HG02884 (cell line): ENCODE measurements at regions not wholly inside any gene's neighbourhood (a gene's known extent, or its start where the extent isn't known, plus 50 kb on each side); places are given as distances from the start of the nearest gene placed in this dataset.
"Not testable (repeated sequence)": the region's sequence is repeated elsewhere in the genome, so short reads cannot be mapped to it uniquely, and the experiment has no call there.

Experiments
- ATAC-seq: cut with Tn5 transposase; IDR thresholded peaks from one replicate; pipeline ENCODE4 v1.9.1; 2021; ENCODE audit warnings: mild to moderate bottlenecking, moderate library complexity; ENCODE audit not compliant: unreplicated experiment

DNA sequence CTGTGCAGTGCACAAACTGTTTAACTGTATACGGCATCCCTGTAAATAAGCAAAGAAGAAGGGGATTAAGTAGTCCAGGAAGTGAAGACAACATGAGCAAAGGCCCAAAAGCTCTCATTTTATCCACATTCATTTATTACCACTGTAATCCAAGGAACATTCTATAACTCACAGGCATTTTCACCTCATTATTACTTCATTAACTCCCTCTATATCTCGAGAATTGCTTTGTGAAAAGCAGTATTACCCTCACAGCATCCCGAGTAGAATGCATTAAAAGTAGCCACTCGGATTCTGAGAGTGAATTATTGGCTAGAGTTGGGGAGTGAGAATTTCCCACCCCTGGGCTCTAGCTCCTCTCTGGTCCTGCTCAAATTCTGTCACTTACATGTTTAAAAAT lies 51.0 kb upstream of the CHCHD3 start:
- ATAC-seq = no peak

DNA sequence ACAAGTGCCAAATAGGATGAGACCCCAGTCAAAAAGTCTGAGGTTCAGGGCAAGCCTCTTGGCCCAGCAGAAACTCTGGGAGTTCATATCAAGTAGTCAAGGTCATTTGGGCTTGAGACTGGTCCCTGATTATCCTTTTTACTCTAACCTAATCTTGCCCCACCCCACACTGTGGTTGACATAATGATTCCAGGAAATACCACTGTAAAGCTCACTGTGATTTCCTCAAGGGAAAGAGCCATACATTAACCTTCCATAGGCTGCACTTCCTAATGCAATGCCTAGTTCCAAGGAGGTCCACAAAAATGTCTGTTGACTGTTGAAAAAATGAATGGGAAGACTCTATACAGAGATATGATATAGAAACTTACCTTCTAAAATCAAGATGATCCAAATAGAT lies 52.9 kb upstream of the CHCHD3 start:
- no peak for ATAC-seq

- ATAC-seq = no peak
Measured at GRCh38 chr7:133135451-133135850, 53.6 kb upstream of the CHCHD3 start.

DNA sequence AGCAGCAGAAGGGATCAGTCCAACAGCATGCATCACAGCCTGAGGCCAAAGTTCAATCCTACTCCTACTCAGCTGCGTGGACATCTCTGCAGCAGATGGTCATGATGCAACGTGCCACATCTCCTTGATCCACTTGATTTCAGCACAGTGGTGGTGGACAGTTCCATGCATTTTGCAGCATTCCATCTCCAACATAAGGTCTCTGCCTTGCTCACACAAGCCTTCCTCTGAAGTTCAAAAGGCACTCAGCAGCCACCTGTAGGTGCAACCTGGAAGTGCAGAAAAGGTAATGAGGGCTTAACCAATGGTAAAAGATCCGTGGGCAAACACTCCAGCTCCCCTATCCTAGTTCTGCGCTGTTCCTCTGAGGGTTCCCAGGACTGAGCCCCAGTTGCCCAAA lies 57.5 kb upstream of the CHCHD3 start:
- ATAC-seq = no peak

DNA sequence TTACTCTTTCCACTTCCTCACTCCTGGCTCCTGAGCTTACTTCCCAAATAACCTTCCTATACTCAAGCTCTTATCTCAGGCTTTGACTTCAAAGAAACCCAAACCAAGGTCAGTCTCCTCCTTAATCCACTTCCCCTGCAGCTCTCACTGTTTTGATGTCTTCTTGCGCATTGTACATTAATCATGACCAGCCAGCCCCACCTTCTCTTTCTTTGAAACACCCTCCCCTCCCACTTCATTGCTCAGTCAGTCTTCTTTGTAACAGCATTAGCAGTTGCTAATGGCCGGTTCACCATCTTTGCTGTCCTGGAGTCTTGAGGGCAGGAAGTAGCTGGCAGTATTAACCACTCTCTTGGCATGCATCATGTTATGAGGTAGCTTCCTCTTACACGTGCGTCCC lies 57.9 kb upstream of the CHCHD3 start:
- no peak for ATAC-seq

- no peak for ATAC-seq
Measured at GRCh38 chr7:133140994-133141595, 59.2 kb upstream of the CHCHD3 start.

GRCh38 chr7:133150760-133151159 lies 68.9 kb upstream of the CHCHD3 start:
- no peak for ATAC-seq

GRCh38 chr7:133152875-133153274 lies 71.0 kb upstream of the CHCHD3 start:
- no peak for ATAC-seq

DNA sequence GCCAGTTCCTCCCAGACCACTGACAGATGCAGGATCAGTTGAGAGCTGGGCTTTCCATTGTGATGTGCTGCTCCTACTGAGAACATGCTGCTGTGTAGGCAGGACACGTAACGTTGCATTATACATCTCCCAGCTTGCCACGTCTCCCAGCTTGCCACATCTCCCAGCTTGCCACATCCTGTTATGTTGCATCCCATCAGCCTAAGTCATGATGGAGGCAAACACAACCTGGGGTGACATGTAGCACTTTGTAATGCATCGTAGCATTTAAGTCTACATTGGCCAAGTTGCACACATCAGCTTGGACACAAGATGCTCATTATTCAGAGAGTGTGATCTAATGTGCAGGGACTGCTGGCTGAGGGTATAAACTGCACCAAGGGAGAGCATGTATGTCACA lies 73.3 kb upstream of the CHCHD3 start:
- ATAC-seq = no peak

DNA sequence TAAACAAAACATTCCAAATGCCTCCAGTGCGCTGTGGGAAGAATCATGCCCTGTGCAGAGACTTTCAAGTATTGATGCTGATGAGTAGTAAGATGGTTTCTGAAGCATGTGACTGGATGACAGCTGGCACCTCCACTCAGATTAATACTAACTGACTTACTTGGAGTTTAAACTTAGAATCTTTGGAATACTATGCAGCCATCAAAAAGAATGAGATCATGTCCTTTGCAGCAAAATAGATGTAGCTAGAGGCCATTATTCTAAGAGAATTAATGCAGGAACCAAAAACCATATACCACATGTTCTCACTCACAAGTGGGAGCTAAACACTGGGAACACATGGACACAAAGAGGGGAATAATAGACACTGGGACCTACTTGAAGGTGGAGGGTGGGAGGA lies 73.8 kb upstream of the CHCHD3 start:
- ATAC-seq = no peak

DNA sequence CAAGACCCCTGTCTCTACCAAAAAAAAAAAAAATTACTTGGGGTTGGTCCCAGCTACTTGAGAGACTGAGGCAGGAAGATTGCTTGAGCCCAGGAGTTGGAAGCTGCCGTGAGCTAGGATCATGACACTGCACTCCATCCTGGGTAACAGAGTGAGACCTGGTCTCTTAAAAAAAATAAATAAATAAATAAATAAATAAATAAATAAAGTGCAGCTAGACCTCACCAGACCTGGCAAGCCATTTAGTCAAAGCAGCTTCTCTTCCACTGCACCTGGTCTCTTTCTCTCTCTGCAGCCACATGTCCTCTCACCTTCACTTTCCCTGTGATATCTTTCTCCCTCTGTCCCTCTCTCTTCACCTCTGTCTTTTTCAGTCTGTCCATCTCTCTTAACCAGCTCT lies 75.2 kb upstream of the CHCHD3 start:
- no peak for ATAC-seq

GRCh38 chr7:133164498-133164897 lies 82.6 kb upstream of the CHCHD3 start:
- no peak for ATAC-seq

- ATAC-seq = peak; percentile 57
Measured at GRCh38 chr7:133165001-133165400, 83.1 kb upstream of the CHCHD3 start.

- ATAC-seq = no peak
Measured at GRCh38 chr7:133165529-133165928, 83.6 kb upstream of the CHCHD3 start.

- no peak for ATAC-seq
Measured at GRCh38 chr7:133167300-133167699, 85.4 kb upstream of the CHCHD3 start.

DNA sequence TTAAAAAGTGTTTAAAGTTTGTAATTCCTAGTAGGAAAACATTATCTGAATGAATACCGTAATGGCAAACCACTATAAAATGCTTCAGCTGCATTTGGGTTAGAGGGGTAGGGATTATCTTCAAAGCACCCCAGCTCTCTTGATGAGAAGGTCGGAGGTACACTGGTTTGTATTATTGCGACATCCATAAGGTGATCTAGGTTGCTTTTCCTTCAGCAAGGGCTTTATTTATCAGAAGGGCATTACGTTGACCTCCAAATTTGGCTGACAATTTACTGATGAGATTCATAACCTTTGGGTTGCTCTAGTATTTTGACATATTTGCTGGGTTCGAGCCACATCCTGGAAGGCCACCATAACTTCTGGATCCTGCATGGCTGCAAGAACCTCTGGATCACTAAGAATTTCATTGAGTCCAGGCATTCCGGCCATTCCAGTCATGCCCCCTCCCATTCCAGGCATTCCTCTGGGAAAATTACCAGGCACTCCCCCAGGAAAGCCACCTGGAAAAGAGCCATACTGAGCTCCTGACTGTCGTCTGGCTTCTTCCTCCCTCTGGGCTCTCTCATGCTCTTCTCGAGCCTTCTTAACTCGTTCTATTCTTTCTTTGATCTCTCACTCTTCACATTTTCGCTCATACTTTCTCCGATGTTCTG lies 83.6 kb upstream of the EXOC4 start:
- not testable (repeated sequence) for ATAC-seq

- ATAC-seq = not testable (repeated sequence)
Measured at GRCh38 chr7:133177476-133177875, 75.4 kb upstream of the EXOC4 start.

DNA sequence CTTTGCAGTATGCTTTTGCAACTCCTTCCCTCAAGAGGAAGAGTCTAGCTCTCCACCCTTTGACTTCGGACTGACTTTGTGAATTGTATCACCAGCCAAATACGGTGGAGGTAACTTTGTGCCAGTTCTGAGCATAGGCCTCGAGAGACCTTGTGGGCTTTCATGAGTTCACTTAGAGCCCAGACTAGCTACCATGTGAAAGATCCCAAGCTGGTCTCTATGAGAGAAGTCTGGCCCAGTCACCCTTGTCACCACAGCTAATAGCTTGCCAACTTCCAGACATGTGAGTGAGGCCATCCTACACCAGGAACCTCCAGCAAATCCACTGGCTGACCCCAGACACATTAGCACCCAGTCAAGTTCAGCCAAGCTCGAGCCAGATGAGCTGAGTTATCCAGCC lies 72.2 kb upstream of the EXOC4 start:
- no peak for ATAC-seq

DNA sequence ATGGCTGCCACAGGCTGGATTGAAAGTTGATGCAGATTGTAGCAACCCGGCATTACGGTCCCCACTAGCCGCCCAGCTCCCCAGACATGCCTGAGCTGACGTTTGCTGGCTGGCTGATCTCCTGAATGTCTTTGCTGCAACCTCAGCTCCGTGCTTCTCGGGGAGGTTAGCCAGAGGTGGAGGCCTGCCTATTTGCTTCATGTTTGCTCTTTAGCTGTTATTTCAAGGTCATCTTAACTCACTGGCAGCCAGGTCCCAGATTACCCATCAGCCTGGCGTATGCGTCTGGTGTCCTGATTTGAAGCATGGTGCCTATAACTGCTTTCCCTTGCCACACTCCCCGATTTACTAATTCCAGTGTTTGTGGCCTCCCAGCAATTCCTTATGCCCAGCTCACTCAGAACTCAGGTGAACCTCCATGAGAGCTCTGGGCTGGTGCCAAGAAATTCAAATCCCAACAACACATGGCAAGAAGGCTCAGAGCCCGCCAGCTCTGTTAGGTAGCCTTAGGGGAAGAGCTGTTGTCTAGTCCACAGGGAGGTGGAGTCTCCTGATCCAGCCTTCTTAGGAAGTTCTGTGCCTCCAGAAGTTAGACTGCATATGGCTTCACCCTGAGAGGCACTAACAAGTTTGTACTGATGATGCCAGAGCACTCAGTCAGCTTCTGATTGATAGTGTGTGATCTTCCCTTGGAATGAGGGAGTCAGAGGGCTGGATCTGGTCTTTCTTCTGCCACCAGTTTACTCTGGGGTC lies 69.7 kb upstream of the EXOC4 start:
- no peak for ATAC-seq

DNA sequence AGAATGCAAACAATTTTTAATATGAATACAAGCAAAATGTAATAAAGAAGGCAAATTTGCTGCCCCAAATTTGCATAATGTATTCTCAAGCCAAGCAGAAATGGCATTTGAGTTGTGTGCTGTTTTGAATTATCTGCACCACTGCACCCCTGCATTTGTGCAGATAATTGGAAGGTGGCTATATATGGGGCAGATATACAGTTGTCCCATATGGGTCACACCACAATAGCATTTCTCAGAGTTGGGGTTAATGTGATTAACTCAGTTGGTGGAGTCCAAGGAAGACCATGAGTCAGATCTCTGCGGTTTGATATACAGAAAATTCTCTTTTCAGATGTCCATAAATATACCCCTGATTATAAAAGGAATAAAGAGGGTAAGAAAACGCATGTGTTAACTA lies 68.9 kb upstream of the EXOC4 start:
- no peak for ATAC-seq

DNA sequence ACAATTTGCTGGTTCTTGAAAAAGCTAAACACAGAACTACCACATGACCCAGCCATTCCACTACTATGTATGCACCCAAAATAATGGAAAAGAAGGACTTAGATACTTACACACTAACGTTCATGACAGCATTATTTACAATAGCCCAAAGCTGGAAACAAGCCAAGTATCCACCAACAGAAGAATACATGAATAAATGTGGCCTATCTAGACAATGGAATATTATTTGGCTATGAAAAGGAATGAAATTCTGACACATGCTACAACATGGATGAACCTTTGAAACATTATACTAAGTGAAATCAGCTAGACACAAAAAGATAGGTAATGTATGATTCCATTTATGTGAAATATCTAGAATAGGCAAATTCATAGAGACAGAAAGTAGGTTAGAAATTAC lies 67.4 kb upstream of the EXOC4 start:
- no peak for ATAC-seq

DNA sequence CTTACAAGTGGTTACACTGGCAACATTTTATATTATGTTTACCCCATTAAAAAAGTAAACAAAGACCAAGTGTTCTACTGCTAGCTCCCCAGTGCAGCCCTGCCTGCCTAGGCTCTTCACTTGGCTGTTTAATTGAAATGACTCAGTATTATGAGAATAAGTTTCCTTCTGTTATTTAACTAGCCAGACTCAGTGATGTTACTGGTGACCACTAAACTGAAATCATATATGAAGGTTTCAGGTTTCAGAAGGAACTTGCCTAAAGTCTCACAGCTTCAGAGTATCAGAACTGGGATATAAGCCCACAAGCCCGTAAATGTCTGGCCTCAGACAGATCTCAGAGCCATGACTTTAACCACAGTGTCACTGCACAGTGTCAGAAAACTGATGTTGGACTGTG lies 66.8 kb upstream of the EXOC4 start:
- no peak for ATAC-seq
